WTC11 (cell line): ENCODE measurements at regions not wholly inside any gene's neighbourhood (a gene's known extent, or its start where the extent isn't known, plus 50 kb on each side); places are given as distances from the start of the nearest gene placed in this dataset.

Source experiments
- ATAC-seq: fragments of 200-7000 bp; cut with Tn5 transposase; 2 replicates; pipeline ENCODE4 v1.10.0; 2021; ENCODE audit warnings: mild to moderate bottlenecking, moderate library complexity
- CTCF ChIA-PET: fragments of 300-600 bp; sonication (Branson Sonifier 250); formaldehyde crosslinking; loops from one replicate; lab custom pipeline; 2021; ENCODE audit warnings: antibody characterized with exemption; lab: Charles Lee
- POLR2A ChIA-PET: fragments of 350-600 bp; sonication (Branson Sonifier 250); formaldehyde crosslinking; loops from one replicate; lab custom pipeline; 2021; ENCODE audit warnings: antibody characterized with exemption; lab: Charles Lee
- DNase-seq: peaks from one replicate; pipeline ENCODE4 v3.0.0; 2021; ENCODE audit warnings: low spot score
- H3K27ac Mint-ChIP-seq: 2 replicates; pipeline ENCODE4 v1.8.0; 2021; ENCODE audit warnings: mixed read lengths
- H3K27me3 Mint-ChIP-seq: 2 replicates; pipeline ENCODE4 v1.8.0; 2021; ENCODE audit warnings: low read depth, mild to moderate bottlenecking, moderate library complexity, mixed read lengths
- H3K36me3 Mint-ChIP-seq: 2 replicates; pipeline ENCODE4 v1.8.0; 2021; ENCODE audit warnings: mixed read lengths
- H3K4me1 Mint-ChIP-seq: 2 replicates; pipeline ENCODE4 v1.8.0; 2022; ENCODE audit warnings: mixed read lengths
- H3K4me3 Mint-ChIP-seq: 2 replicates; pipeline ENCODE4 v1.8.0; 2021; ENCODE audit warnings: mild to moderate bottlenecking, moderate library complexity, mixed read lengths
- H3K9me3 Mint-ChIP-seq: 2 replicates; pipeline ENCODE4 v1.8.0; 2021; ENCODE audit warnings: mixed read lengths
- CBFB ChIP-seq: sonication (generic); formaldehyde crosslinking; IDR thresholded peaks from 2 replicates; pipeline ENCODE4 v1.8.1; 2022; ENCODE audit warnings: mild to moderate bottlenecking, low read depth, missing genetic modification reagents
- CREM ChIP-seq: sonication (generic); formaldehyde crosslinking; IDR thresholded peaks from 2 replicates; pipeline ENCODE4 v1.8.1; 2022; ENCODE audit warnings: mild to moderate bottlenecking, missing genetic modification reagents, moderate library complexity
- ESRRA ChIP-seq: sonication (generic); formaldehyde crosslinking; IDR thresholded peaks from 2 replicates; pipeline ENCODE4 v1.8.1; 2022; ENCODE audit warnings: mild to moderate bottlenecking, missing genetic modification reagents, borderline replicate concordance
- ETV6 ChIP-seq: sonication (generic); formaldehyde crosslinking; IDR thresholded peaks from 2 replicates; pipeline ENCODE4 v1.8.1; 2022; ENCODE audit warnings: mild to moderate bottlenecking, missing genetic modification reagents
- HMGXB4 ChIP-seq: sonication (generic); formaldehyde crosslinking; IDR thresholded peaks from 2 replicates; pipeline ENCODE4 v1.8.1; 2023; ENCODE audit warnings: mild to moderate bottlenecking, moderate library complexity, missing genetic modification reagents
- KAT7 ChIP-seq: sonication (generic); formaldehyde crosslinking; IDR thresholded peaks from 2 replicates; pipeline ENCODE4 v1.8.1; 2023; ENCODE audit warnings: missing genetic modification reagents, mild to moderate bottlenecking, borderline replicate concordance
- PRRX2 ChIP-seq: fragments of 250-450 bp; sonication (Bioruptor Pico); IDR thresholded peaks from 2 replicates; pipeline ENCODE4 v1.8.0; 2021; ENCODE audit warnings: mild to moderate bottlenecking
- SMAD3 ChIP-seq: sonication (generic); formaldehyde crosslinking; IDR thresholded peaks from 2 replicates; pipeline ENCODE4 v1.8.0; 2022; ENCODE audit warnings: missing genetic modification reagents, mild to moderate bottlenecking, borderline replicate concordance
- SOX15 ChIP-seq: fragments of 250-450 bp; sonication (Bioruptor Pico); IDR thresholded peaks from 2 replicates; pipeline ENCODE4 v1.9.0; 2021; ENCODE audit warnings: mild to moderate bottlenecking
- USF1 ChIP-seq: sonication (generic); formaldehyde crosslinking; IDR thresholded peaks from 2 replicates; pipeline ENCODE4 v1.8.0; 2022; ENCODE audit warnings: mild to moderate bottlenecking, missing genetic modification reagents
- ZNF219 ChIP-seq: sonication (generic); formaldehyde crosslinking; IDR thresholded peaks from 2 replicates; pipeline ENCODE4 v1.8.0; 2023; ENCODE audit warnings: missing genetic modification reagents, mild to moderate bottlenecking, borderline replicate concordance
- ZNF232 ChIP-seq: sonication (generic); formaldehyde crosslinking; IDR thresholded peaks from 2 replicates; pipeline ENCODE4 v1.8.0; 2022; ENCODE audit warnings: mild to moderate bottlenecking, missing genetic modification reagents
- ZNF396 ChIP-seq: fragments of 250-450 bp; sonication (Bioruptor Pico); IDR thresholded peaks from 2 replicates; pipeline ENCODE4 v1.8.0; 2021; ENCODE audit warnings: mild to moderate bottlenecking, moderate library complexity, borderline replicate concordance
- ZNF423 ChIP-seq: fragments of 250-450 bp; sonication (Bioruptor Pico); IDR thresholded peaks from 2 replicates; pipeline ENCODE4 v2.1.2; 2022; ENCODE audit warnings: mild to moderate bottlenecking, moderate library complexity
- ZNF671 ChIP-seq: fragments of 250-450 bp; sonication (Bioruptor Pico); IDR thresholded peaks from 2 replicates; pipeline ENCODE4 v1.8.0; 2021; ENCODE audit warnings: mild to moderate bottlenecking
- TF ChIP-seq, protein P1 (sequence below): sonication (generic); formaldehyde crosslinking; IDR thresholded peaks from 2 replicates; pipeline ENCODE4 v1.8.0; 2023; ENCODE audit warnings: missing genetic modification reagents
- TF ChIP-seq, protein P2 (sequence below): sonication (generic); formaldehyde crosslinking; IDR thresholded peaks from 2 replicates; pipeline ENCODE4 v1.8.0; 2023; ENCODE audit warnings: mild to moderate bottlenecking, missing genetic modification reagents
- TF ChIP-seq, protein P3 (sequence below): sonication (generic); formaldehyde crosslinking; IDR thresholded peaks from 2 replicates; pipeline ENCODE4 v1.8.0; 2022; ENCODE audit warnings: mild to moderate bottlenecking, missing genetic modification reagents
- TF ChIP-seq, protein P4 (sequence below): fragments of 250-450 bp; sonication (Bioruptor Pico); IDR thresholded peaks from 2 replicates; pipeline ENCODE4 v1.9.0; 2021; ENCODE audit warnings: mild to moderate bottlenecking
- TF ChIP-seq, protein P5 (sequence below): sonication (generic); formaldehyde crosslinking; IDR thresholded peaks from 2 replicates; pipeline ENCODE4 v1.8.1; 2022; ENCODE audit warnings: mild to moderate bottlenecking, moderate library complexity, missing genetic modification reagents

GRCh38 chr21:19275065-19275464, 871.5 kb upstream of the TMPRSS15 start (continued):
- TF ChIP-seq ZNF219 (CRISPR knock-in tag) = no peak

GRCh38 chr21:19276665-19277064, 873.1 kb upstream of the TMPRSS15 start:
- ChIA-PET POLR2A (no interaction called here), CTCF (interaction anchor here (1.1 kb wide), 1 partner anchor 475 kb away, joined by 3 read pairs; no protein-coding TSS in a partner anchor)
- no peak overlapping the region for H3K4me3 Mint-ChIP-seq
- TF ChIP-seq ZNF219 (CRISPR knock-in tag) = no peak
- TF ChIP-seq, protein P1, sequence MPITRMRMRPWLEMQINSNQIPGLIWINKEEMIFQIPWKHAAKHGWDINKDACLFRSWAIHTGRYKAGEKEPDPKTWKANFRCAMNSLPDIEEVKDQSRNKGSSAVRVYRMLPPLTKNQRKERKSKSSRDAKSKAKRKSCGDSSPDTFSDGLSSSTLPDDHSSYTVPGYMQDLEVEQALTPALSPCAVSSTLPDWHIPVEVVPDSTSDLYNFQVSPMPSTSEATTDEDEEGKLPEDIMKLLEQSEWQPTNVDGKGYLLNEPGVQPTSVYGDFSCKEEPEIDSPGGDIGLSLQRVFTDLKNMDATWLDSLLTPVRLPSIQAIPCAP = no peak
- TF ChIP-seq HMGXB4 (CRISPR knock-in tag) = no peak
- no peak for TF ChIP-seq ZNF396
- no peak for TF ChIP-seq ZNF232 (CRISPR knock-in tag)
- TF ChIP-seq ESRRA (CRISPR knock-in tag) = no peak
- no peak for TF ChIP-seq KAT7 (CRISPR knock-in tag)
- TF ChIP-seq ZNF671 = no peak
- no peak for TF ChIP-seq USF1 (CRISPR knock-in tag)
- TF ChIP-seq, protein P2, sequence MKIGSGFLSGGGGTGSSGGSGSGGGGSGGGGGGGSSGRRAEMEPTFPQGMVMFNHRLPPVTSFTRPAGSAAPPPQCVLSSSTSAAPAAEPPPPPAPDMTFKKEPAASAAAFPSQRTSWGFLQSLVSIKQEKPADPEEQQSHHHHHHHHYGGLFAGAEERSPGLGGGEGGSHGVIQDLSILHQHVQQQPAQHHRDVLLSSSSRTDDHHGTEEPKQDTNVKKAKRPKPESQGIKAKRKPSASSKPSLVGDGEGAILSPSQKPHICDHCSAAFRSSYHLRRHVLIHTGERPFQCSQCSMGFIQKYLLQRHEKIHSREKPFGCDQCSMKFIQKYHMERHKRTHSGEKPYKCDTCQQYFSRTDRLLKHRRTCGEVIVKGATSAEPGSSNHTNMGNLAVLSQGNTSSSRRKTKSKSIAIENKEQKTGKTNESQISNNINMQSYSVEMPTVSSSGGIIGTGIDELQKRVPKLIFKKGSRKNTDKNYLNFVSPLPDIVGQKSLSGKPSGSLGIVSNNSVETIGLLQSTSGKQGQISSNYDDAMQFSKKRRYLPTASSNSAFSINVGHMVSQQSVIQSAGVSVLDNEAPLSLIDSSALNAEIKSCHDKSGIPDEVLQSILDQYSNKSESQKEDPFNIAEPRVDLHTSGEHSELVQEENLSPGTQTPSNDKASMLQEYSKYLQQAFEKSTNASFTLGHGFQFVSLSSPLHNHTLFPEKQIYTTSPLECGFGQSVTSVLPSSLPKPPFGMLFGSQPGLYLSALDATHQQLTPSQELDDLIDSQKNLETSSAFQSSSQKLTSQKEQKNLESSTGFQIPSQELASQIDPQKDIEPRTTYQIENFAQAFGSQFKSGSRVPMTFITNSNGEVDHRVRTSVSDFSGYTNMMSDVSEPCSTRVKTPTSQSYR (CRISPR knock-in tag) = no peak
- TF ChIP-seq PRRX2 (CRISPR knock-in tag) = no peak
- TF ChIP-seq SMAD3 (CRISPR knock-in tag) = no peak
- TF ChIP-seq ETV6 (CRISPR knock-in tag) = no peak
- TF ChIP-seq SOX15 = no peak
- TF ChIP-seq, protein P3, sequence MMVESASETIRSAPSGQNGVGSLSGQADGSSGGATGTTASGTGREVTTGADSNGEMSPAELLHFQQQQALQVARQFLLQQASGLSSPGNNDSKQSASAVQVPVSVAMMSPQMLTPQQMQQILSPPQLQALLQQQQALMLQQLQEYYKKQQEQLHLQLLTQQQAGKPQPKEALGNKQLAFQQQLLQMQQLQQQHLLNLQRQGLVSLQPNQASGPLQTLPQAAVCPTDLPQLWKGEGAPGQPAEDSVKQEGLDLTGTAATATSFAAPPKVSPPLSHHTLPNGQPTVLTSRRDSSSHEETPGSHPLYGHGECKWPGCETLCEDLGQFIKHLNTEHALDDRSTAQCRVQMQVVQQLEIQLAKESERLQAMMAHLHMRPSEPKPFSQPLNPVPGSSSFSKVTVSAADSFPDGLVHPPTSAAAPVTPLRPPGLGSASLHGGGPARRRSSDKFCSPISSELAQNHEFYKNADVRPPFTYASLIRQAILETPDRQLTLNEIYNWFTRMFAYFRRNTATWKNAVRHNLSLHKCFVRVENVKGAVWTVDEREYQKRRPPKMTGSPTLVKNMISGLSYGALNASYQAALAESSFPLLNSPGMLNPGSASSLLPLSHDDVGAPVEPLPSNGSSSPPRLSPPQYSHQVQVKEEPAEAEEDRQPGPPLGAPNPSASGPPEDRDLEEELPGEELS (CRISPR knock-in tag) = no peak
- no peak for TF ChIP-seq CREM (CRISPR knock-in tag)
- no peak for TF ChIP-seq ZNF423 (CRISPR knock-in tag)
- TF ChIP-seq, protein P4, sequence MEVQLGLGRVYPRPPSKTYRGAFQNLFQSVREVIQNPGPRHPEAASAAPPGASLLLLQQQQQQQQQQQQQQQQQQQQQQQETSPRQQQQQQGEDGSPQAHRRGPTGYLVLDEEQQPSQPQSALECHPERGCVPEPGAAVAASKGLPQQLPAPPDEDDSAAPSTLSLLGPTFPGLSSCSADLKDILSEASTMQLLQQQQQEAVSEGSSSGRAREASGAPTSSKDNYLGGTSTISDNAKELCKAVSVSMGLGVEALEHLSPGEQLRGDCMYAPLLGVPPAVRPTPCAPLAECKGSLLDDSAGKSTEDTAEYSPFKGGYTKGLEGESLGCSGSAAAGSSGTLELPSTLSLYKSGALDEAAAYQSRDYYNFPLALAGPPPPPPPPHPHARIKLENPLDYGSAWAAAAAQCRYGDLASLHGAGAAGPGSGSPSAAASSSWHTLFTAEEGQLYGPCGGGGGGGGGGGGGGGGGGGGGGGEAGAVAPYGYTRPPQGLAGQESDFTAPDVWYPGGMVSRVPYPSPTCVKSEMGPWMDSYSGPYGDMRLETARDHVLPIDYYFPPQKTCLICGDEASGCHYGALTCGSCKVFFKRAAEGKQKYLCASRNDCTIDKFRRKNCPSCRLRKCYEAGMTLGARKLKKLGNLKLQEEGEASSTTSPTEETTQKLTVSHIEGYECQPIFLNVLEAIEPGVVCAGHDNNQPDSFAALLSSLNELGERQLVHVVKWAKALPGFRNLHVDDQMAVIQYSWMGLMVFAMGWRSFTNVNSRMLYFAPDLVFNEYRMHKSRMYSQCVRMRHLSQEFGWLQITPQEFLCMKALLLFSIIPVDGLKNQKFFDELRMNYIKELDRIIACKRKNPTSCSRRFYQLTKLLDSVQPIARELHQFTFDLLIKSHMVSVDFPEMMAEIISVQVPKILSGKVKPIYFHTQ (CRISPR knock-in tag) = no peak
- TF ChIP-seq, protein P5, sequence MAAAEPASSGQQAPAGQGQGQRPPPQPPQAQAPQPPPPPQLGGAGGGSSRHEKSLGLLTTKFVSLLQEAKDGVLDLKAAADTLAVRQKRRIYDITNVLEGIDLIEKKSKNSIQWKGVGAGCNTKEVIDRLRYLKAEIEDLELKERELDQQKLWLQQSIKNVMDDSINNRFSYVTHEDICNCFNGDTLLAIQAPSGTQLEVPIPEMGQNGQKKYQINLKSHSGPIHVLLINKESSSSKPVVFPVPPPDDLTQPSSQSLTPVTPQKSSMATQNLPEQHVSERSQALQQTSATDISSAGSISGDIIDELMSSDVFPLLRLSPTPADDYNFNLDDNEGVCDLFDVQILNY (CRISPR knock-in tag) = no peak
- TF ChIP-seq CBFB (CRISPR knock-in tag) = no peak
- H3K27ac Mint-ChIP-seq = no peak overlapping the region
- no peaks in the 10 kb centered on the region for H3K4me1 Mint-ChIP-seq
- no peaks in the 10 kb centered on the region; the same call in 1 of the 2 replicates for H3K27me3 Mint-ChIP-seq
- no peaks in the 10 kb centered on the region for H3K36me3 Mint-ChIP-seq
- ATAC-seq = no peak
- DNase-seq = no peak
- H3K9me3 Mint-ChIP-seq = 0 out of 2 replicates have a peak, but pooled peaks cover under 1% of the 10 kb centered on the region
